NK-92 treated with Interleukin-12 subunit alpha and Interleukin-12 subunit beta, amount 100 ng/mL, for 24 hours (cell line): ENCODE measurements at regions not wholly inside any gene's neighbourhood (a gene's known extent, or its start where the extent isn't known, plus 50 kb on each side); places are given as distances from the start of the nearest gene placed in this dataset.
"Not testable (repeated sequence)": the region's sequence is repeated elsewhere in the genome, so short reads cannot be mapped to it uniquely, and the experiment has no call there.

Experiments used
- DNase-seq: peaks from one replicate; lab custom pipeline; 2025; lab: John Stamatoyannopoulos, UW

DNA sequence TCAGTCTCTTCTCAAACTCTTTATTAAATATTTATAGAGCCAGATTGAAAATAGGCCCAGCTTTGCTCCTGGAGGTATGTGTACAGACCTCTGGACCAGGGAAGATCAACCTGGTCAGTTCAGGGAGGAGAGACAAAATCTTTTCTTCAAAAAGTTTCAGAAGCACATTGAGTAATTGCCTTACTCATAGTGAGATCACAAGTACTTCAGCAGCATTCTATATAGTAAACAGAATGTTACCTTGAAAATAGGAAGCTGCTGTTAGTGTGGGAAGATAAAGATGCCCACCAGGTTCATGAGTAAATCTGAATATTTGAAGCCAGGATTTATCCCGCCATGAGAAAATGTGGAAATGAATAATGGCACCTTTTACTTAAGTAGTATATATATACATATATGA lies 665.9 kb upstream of the CITED2 start:
- no peak for DNase-seq

DNA sequence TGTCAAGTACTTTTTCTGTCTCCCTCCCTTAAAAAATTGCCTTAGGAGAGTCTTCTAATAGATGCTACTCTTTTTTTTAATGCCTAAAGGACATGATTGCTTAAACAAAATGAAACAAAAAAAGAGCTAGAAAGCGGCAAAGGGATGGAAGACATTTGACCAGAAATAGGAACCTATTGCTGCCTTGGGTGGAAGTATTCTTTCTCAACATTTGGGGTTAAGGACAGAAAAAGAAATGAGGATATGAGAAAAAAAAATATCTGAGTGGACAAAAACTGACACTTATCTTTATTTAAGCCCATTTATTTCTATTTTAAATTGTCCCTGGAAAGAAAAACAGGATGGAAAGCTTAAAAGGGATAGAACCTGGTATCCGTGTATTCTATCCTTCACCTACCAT lies 664.9 kb upstream of the CITED2 start:
- DNase-seq = no peak

DNA sequence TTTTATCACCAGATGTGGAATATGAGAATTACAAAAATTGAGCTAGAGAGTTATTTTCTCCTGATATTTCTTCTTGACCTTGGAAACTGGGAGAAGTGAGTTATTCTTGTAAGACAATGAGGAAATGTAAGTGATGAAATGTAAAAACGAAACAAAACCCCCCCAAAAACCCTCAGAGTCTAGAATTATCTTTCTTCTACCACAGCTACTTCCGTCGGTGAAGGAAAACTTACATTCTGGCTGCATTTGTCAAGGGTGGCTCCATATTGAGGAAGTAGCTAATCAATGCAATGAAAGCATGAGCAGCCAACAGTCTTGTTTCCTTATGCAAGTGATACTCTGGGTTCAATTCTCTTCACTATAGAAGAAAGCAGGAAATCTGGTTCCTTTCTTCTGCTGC lies 661.7 kb upstream of the CITED2 start:
- no peak for DNase-seq

DNA sequence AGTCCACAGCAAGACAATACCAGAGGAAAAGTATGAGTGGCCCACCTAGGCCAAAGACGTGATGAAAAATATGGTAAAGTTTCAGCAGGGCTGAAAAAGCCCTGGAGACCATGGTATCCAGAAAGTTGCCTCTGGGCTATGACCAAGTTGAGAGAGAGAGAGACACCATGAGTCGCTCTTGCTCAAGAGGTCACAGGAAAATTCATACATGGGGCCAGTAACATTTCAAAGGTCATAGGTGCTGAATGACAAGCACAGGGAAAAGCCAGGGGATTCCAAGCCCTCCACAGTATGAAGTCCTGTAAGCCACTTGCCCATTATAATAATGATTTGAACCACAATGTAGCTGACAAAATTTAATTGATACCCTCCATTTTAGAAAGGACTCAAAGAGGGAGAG lies 657.7 kb upstream of the CITED2 start:
- DNase-seq = no peak

DNA sequence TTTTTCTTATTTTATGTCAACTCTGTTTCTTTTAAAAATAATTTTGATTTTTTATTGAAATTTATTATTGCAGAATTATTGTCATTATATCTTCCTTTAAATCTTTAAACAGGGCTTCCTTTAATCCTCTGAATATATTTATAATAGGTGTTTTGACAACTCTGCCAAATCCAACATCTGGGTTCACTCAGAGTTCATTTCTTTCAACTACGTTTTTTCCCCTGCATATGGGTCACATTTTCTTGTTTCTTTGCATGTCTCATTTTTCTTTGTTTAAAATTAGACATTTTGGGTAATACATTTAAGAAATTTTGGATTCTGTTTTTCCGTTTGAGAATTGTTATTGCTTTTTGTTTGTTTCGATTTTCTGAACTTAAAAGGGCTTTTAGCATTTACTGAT lies 655.1 kb upstream of the CITED2 start:
- DNase-seq = no peak

DNA sequence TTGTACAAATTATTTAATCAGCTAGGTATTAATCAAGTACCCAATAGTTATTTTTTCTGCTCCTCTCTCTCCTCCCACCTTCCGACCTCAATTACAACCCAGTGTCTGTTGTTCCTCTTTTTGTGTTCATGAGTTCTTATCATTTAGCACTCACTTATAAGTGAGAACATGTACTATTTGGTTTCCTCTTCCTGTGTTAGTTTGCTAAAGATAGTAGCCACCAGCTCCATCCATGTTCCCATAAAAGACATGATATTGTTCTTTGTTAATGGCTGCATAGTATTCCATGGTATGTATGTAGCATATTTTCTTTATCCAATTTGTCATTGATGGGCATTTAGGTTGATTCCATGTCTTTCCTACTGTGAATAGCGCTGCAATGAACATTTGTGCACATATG lies 652.8 kb upstream of the CITED2 start:
- DNase-seq = no peak

DNA sequence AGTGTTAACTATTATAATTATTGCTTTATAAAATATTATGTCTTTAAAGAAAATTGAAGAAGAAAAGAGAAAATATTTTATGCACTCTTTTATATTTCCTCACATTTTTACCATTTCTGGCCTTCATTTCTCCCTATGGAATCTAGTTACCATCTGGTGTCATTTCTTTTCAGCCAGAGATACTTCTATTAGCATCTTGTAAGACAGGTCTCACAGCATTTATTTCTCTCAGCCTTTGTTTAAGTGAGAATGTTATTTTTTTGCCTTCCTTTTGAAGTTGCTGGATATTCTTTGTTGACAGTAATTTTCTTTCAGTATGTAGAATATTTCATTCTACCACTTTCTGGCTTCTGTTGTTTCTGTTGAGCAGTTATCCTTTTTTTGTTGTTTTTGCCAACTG lies 652.1 kb upstream of the CITED2 start:
- no peak for DNase-seq

DNA sequence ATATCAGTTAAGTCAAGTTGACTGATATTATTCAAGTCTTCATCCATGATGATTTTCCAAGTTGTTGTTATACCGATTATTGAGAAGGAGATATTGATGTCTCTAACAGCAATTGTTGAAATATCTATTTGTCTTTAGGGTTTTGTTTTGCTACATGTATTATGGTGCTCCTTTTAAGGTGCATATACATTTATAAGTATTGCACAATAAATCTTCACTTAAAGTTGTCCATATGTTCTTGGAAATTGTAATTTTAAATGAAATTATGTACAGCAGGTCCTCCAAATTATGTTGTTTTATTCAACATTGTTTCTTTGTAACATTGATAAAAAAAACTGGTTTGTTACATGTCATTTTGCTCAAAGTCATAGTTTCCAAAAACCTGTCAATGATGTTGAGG lies 650.7 kb upstream of the CITED2 start:
- DNase-seq = no peak

DNA sequence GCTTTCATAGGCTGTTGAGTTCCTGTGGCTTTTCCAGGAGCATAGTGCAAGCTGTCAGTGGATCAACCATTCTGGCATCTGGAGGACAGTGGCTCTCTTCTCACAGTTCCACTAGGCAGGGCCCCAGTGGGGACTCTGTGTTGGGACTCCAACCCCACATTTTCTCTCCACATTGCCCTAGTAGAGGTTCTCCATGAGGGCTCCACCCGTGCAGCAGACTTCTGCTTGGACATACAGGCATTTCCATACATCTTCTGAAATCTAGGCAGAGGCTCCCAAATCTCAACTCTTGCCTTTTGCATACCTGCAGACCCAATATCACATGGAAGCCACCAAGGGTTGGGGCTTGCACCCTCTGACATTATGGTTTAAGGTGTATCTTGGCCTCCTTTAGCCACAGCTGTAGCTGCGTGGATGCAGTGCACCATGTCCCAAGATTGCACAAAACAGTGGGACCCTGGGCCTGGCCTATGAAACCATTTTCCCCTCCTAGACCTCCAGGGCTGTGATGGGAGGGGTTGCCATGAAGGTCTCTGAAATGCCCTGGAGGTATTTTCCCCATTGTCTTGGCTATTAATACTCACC lies 645.9 kb upstream of the CITED2 start:
- no peak for DNase-seq

DNA sequence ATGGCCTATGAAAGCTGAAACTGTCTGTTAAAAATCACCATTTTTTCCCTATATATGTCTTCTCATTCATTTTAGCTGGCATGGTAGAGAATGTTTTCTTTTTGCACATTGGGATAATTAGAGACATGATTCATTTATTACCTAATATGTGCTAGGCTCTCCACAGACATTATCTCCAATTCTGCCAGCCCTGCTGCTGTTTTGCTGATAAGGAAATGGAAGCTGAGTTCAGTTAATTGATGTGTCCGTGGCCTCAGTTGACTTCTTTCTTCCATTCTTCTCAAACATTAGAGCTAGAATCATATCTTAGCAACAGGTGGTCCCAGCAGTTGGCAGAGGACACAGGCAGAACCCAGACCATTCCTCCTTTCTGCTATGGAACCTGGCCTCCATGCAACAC lies 644.1 kb upstream of the CITED2 start:
- no peak for DNase-seq

DNA sequence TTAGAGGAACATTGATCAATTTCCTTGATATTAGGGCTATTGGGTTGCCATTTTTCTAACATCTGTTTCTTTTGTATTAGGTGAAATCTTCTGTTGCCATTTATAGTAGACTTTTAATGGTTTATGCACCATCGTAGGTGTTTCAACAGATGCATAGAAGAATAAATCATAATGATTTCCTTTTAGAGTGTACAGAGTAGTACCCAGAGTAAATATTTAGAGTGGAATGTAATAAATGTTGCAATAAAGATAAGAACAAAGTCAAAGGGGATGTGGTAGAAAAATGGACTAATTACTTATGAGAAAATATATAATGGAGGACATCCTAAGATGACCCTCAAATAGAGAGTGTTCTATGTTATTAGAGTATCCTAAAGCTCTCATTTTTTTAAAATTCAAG lies 643.0 kb upstream of the CITED2 start:
- DNase-seq = no peak

DNA sequence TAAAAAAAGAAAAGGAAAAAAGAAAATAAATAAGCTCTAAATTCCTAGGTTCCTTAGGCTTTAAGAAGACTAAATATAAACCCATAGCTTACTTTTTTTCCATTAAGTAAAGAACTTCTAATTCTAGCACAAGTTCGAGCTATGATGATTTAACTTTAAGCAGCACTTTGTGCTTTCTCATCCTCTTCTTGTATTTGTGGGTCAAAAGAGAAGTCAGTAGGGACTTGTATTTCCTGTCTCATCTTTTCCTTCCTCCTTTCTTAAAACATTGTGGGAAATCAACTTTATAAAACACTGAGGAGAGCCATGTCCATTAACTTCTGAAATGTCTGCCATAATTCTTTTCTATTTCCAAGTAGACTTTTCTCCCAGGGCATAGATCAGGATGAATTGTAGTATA lies 637.7 kb upstream of the CITED2 start:
- no peak for DNase-seq

DNA sequence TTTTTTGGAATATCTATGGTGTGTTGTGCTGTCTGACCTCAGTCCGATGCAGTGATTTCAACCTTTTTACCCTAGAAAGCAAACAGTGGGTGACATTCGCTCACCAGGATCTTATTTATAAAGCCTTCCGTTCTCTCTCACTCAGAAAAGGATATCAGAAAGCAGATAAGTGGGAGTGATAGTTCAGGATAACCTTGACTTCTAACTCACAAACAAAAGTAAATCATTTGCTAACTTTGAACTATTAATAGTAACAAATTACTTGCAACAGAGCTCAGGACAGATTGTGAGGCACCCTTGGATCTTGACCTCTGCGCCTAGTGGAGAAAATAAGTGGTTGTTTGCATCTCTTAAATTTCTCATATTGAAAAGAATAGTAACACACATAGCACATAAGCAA lies 637.1 kb upstream of the CITED2 start:
- DNase-seq = no peak

DNA sequence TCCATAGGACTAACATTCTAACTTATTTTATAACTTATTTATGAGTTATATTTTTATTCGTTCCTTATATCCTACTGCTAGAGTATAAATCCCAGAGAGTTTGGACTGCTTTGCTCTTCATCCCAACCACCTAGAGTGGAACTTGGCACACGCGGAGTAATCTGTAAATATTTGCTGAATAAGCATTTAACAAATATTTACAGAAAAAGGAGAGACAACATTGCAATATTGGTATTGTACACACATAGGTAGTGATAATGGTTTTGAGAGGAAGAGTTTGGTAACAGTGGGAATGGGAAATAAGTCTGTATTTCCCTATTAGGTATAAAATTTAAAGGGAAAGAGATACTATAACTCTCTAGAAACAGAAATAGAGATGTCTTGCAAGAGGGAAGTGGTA lies 634.8 kb upstream of the CITED2 start:
- no peak for DNase-seq

DNA sequence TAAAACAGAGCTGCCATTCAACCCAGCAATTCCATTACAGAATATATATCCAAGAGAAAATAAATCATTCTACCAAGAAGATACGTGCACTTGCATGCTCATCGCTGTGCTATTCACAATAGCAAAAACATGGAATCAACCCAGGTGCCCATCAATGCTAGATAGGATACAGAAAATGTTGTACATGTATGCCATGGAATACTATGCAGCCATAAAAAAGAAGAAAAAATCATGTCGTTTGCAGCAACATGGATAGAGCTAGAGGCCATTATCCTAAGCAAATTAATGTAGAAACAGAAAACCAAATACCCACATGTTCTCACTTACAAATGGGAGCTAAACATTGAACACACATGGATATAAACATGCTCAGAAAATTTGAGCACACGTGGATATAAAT lies 633.1 kb upstream of the CITED2 start:
- DNase-seq = no peak

DNA sequence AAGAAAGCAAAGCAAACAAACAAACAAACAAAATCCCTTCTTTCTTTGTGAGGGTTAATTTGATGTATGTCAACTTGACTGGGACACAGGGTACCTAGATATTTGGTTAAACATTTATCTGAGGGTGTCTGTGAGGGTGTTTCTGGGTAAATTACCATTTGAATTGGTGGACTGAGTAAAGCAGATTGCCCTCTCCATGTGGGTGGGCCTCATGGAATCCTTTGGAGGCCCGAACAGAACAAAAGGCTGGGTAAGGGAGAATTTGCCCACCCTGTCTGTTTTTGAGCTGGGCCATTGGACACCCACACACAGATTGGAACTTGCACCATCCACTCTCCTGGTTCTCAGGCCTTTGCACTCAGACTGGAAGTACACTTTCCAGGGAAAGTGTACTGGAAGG lies 628.8 kb upstream of the CITED2 start:
- DNase-seq = no peak

DNA sequence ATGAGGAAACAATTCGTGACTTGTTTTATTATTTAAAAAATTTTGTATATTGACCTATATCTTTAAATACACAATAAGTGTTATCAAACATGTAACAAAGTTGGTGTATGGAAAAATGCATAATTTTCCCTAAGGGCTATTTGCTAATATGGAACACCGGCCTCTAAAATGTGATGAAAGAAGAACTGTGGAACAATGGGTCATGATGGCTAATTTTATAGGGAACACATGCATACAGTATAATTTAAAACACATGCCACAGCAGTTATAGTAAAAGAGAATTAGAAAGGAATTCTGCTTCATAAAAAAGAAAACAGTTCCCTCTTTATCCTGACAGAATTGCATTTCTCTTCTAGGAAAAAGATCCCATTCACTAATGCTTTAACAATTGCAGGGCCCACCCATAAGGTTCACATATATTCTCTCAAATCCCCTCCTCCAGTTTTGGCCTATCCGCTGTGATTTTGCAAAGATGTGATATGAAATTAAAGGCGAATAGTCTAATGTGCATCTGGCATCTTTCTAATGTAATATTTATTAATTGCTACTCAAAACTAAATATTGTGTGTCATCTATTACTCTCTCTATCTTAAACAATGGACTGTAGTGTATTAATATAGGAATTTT lies 628.1 kb upstream of the CITED2 start:
- DNase-seq = no peak

DNA sequence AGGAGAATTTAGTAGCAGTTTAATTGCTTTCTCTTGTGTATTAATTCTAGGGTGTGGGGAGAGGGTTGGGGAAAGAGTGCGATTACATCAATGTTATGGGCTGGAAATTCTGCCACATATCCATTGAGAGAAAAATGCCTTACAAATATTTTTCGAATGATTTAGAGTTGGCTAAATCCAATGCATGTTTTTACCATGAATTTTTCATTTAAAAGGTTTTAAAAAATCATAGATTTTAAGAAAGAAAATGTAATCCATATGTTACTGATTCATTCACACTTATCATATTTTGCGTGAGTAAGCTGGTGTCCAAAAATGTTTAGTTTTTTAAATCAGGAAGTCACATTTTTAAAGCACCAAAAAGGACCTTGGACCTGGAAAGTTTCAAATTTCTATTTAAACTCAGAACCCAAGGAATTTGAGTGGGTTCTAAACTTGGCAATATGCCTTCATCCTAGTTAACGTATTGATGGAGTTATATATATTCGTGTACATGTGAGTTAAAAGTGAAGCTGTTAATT lies 627.4 kb upstream of the CITED2 start:
- DNase-seq = no peak

DNA sequence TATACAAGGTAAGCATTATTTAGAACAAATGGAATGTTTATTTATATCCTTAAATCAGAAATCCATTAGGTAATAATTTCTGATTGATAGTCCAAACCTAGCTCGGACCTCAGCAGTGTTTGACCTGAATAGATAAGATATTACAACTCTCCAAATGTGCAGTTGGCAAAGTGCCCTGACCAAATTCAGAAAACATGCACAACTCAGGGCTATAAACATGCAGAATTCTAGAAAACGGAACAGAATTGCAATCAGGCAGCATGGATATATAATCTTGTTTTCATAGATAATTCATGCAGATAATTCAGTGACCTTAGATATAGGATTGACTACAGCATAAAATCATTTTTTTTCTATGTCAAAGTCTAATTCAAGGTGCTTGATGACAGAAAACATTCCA lies 626.6 kb upstream of the CITED2 start:
- no peak for DNase-seq

DNA sequence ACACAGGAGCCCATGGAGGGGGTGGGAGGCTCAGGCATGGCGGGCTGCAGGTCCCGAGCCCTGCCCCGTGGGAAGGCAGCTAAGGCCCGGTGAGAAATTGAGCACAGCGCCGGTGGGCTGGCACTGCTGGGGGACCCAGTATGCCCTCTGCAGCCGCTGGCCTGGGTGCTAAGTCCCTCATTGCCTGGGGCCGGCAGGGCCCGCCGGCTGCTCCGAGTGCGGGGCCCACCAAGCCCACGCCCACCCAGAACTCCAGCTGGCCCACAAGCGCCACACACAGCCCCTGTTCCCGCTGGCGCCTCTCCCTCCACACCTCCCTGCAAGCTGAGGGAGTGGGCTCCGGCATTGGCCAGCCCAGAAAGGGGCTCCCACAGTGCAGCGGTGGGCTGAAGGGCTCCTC lies 625.2 kb upstream of the CITED2 start:
- DNase-seq = not testable (repeated sequence)

DNA sequence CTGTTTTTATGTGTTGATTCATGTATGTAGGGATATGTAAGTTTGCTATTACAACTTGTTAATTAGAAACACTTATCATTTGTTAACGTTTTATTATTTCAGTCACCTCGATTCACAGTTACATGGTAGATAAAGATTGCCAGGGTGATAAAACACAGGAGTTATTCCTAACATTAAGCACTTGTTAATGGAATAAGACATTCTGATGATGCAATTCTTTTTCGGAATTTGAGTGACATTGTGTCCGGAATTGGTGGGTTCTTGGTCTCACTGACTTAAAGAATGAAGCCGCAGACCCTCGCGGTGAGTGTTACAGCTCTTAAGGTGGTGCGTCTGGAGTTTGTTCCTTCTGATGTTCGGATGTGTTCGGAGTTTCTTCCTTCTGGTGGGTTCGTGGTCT lies 624.0 kb upstream of the CITED2 start:
- not testable (repeated sequence) for DNase-seq

DNA sequence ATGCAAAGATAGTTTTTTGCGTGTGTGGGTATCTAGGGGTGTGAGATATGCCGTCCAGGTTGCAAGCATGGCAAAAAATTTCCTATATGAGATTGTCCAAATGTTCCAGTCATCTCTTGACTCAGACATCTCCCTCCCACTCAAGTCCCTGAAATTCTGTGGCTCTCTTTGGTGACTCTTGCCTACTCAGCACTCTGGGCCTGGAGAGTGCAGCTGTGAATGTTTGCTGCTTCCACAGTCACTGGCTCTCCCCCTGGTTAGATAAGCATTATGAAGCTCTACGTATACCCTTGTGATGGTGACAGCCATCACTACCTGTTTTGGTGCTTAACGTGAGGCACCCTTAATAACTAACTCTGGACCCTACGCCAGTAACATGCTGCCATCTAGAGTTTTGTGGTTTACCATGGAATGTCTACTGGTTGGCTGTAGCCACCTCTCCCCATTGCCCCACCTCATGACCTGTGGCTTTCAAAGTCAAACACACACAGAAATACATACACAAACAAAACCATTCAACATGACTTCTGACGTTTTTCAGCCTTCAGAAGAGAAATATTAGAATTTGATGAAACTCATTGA lies 621.9 kb upstream of the CITED2 start:
- no peak for DNase-seq

DNA sequence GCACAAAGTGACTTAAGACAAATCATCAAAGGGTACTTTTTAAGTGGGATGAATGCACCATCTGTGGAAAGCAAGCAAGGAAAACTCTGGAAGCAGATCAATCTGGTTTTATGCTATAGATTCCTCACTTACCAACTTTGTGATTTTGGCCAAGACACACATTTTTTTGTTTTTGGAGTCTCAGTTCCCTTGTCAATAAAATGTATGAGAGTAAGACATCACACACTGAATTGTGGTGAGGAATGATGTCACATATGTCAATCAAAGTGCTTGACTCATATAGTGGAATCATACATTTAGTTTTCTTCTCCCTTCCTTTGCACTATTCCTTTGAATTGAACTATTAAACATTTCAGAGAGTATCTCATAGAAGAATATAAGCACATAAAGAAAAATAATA lies 620.5 kb upstream of the CITED2 start:
- no peak for DNase-seq
